ENCODE measurements at regions not wholly inside any gene's neighbourhood (a gene's known extent, or its start where the extent isn't known, plus 50 kb on each side); places are given as distances from the start of the nearest gene placed in this dataset.

- Mint-ChIP-seq H3K36me3 (peaks cover 9% of the 10 kb centered on the region; the same call in 1 of the 2 replicates), H3K4me1 (peaks cover 19% of the 10 kb centered on the region), H3K27me3 (ENCODE audit: low read depth) (no peaks in the 10 kb centered on the region), H3K4me3 (no peak overlapping the region), H3K27ac (no peak overlapping the region), H3K9me3 (peaks cover 15% of the 10 kb centered on the region)
- ATAC-seq (0 out of 2 replicates have a peak, but pooled peaks have one; percentile 38), DNase-seq (ENCODE audit: low spot score) (no peak)
- POLR2A ChIA-PET = interaction anchor here (0.7 kb wide), 1 partner anchor 211 kb away, joined by 5 read pairs; no protein-coding TSS in a partner anchor
- no peak for TF ChIP-seq ATF1 (CRISPR knock-in tag; IDR thresholded peaks at IDR 0.05)
- no peak for TF ChIP-seq NFYB (CRISPR knock-in tag; conservative IDR thresholded peaks at IDR 0.05; ENCODE audit: low read depth)
- TF ChIP-seq, protein P1, sequence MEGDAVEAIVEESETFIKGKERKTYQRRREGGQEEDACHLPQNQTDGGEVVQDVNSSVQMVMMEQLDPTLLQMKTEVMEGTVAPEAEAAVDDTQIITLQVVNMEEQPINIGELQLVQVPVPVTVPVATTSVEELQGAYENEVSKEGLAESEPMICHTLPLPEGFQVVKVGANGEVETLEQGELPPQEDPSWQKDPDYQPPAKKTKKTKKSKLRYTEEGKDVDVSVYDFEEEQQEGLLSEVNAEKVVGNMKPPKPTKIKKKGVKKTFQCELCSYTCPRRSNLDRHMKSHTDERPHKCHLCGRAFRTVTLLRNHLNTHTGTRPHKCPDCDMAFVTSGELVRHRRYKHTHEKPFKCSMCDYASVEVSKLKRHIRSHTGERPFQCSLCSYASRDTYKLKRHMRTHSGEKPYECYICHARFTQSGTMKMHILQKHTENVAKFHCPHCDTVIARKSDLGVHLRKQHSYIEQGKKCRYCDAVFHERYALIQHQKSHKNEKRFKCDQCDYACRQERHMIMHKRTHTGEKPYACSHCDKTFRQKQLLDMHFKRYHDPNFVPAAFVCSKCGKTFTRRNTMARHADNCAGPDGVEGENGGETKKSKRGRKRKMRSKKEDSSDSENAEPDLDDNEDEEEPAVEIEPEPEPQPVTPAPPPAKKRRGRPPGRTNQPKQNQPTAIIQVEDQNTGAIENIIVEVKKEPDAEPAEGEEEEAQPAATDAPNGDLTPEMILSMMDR (IDR thresholded peaks at IDR 0.05) = peak; percentile 20; the same call in 1 of the 2 replicates
- 0 out of 2 replicates have a peak, but pooled peaks have one; percentile 31 for TF ChIP-seq ESRRA (CRISPR knock-in tag; IDR thresholded peaks at IDR 0.05; ENCODE audit: borderline replicate concordance)
- TF ChIP-seq, protein P2, sequence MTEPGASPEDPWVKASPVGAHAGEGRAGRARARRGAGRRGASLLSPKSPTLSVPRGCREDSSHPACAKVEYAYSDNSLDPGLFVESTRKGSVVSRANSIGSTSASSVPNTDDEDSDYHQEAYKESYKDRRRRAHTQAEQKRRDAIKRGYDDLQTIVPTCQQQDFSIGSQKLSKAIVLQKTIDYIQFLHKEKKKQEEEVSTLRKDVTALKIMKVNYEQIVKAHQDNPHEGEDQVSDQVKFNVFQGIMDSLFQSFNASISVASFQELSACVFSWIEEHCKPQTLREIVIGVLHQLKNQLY (CRISPR knock-in tag; IDR thresholded peaks at IDR 0.05) = no peak
- no peak for TF ChIP-seq SMAD4 (CRISPR knock-in tag; IDR thresholded peaks at IDR 0.05)
- TF ChIP-seq ZNF317 (CRISPR knock-in tag; IDR thresholded peaks at IDR 0.05; ENCODE audit: borderline replicate concordance, low read depth) = no peak
- CTCF ChIA-PET = interaction anchor here (0.7 to 1.1 kb wide), 2 partner anchors 29 to 112 kb away, joined by 3 to 4 read pairs; no protein-coding TSS in a partner anchor
These were observed 1000.2 kb downstream of the TDRD15 start for GRCh38 chr2:22124003-22124402.

GRCh38 chr2:22126106-22126505 lies 1002.3 kb downstream of the TDRD15 start:
- no peak for ATAC-seq
- Mint-ChIP-seq H3K9me3 (peaks cover 15% of the 10 kb centered on the region), H3K27me3 (ENCODE audit: low read depth) (no peaks in the 10 kb centered on the region), H3K4me1 (peaks cover 19% of the 10 kb centered on the region), H3K36me3 (peaks cover 9% of the 10 kb centered on the region; the same call in 1 of the 2 replicates), H3K4me3 (no peak overlapping the region), H3K27ac (no peak overlapping the region)
- no peak for TF ChIP-seq ZNF425 (CRISPR knock-in tag; conservative IDR thresholded peaks at IDR 0.05)
- no peak for TF ChIP-seq CBFB (CRISPR knock-in tag; IDR thresholded peaks at IDR 0.05; ENCODE audit: low read depth)
- TF ChIP-seq MXD4 (CRISPR knock-in tag; IDR thresholded peaks at IDR 0.05; ENCODE audit: borderline replicate concordance) = no peak
- no peak for TF ChIP-seq RORB (CRISPR knock-in tag; IDR thresholded peaks at IDR 0.05)
- no peak for TF ChIP-seq JUN (CRISPR knock-in tag; IDR thresholded peaks at IDR 0.05)
- no peak for TF ChIP-seq ZNF512 (CRISPR knock-in tag; IDR thresholded peaks at IDR 0.05; ENCODE audit: borderline replicate concordance)
- no peak for TF ChIP-seq ZBTB21 (CRISPR knock-in tag; IDR thresholded peaks at IDR 0.05; ENCODE audit: borderline replicate concordance)
- no peak for TF ChIP-seq MAX (CRISPR knock-in tag; IDR thresholded peaks at IDR 0.05)
- TF ChIP-seq STAT6 (CRISPR knock-in tag; conservative IDR thresholded peaks at IDR 0.05; ENCODE audit: low read depth) = no peak
- no peak for TF ChIP-seq HMGXB4 (CRISPR knock-in tag; IDR thresholded peaks at IDR 0.05)
- TF ChIP-seq ZNF263 (CRISPR knock-in tag; IDR thresholded peaks at IDR 0.05; ENCODE audit: low read depth) = no peak
- TF ChIP-seq, protein P1 (IDR thresholded peaks at IDR 0.05) = no peak
- TF ChIP-seq FOXP1 (CRISPR knock-in tag; IDR thresholded peaks at IDR 0.05; ENCODE audit: borderline replicate concordance) = no peak
- CTCF ChIA-PET = no interaction called here
- no peak for DNase-seq (ENCODE audit: low spot score)
- POLR2A ChIA-PET = no interaction called here

All from WTC11 (cell line).